Prostate gland (tissue), 2 donors: ENCODE measurements at regions not wholly inside any gene's neighbourhood (a gene's known extent, or its start where the extent isn't known, plus 50 kb on each side); places are given as distances from the start of the nearest gene placed in this dataset.

Source experiments
- DNase-seq: peaks from one replicate; pipeline ENCODE4 v3.0.0-alpha.2; 2019; ENCODE audit warnings: low spot score
- H3K27ac ChIP-seq, 2 donors: fragments of 200-600 bp; sonication (generic); 2 replicates each; pipeline ENCODE4 v1.5.1; 2017 to 2019
- H3K27me3 ChIP-seq: fragments of 200-600 bp; sonication (generic); replicated peaks from 2 replicates; pipeline ENCODE4 v1.5.1; 2019; ENCODE audit not compliant: insufficient read depth
- H3K36me3 ChIP-seq, 2 donors: fragments of 200-600 bp; sonication (generic); 1 replicate in 1 of 2; 2 replicates in 1 of 2; pipeline versions ENCODE4 v1.5.1 to v1.8.1; 2017 to 2019
- H3K4me1 ChIP-seq: fragments of 200-600 bp; sonication (generic); replicated peaks from 2 replicates; pipeline ENCODE4 v1.5.1; 2019
- H3K4me3 ChIP-seq, 2 donors: fragments of 200-600 bp; sonication (generic); 2 replicates each; pipeline ENCODE4 v1.5.1; 2017 to 2019
- H3K9me3 ChIP-seq: fragments of 200-600 bp; sonication (generic); 2 replicates; pipeline ENCODE4 v1.5.1; 2017
- POLR2A ChIP-seq: fragments of 450-650 bp; IDR thresholded peaks from one replicate; pipeline ENCODE4 v1.6.1; 2016; ENCODE audit warnings: antibody characterized with exemption, mild to moderate bottlenecking
- POLR2AphosphoS5 ChIP-seq: sonication (generic); formaldehyde crosslinking; IDR thresholded peaks from one replicate; pipeline ENCODE4 v1.6.1; 2017; ENCODE audit warnings: antibody characterized with exemption
- WGBS: methylation state at CpG from one replicate; pipeline ENCODE4 v1.1.5; 2018; 5-methylcytosine and 5-hydroxymethylcytosine counted together
- intact Hi-C: fragments of 100-400 bp; cut with DNase I; formaldehyde crosslinking; loops from one replicate; pipeline ENCODE4 v1.14.2; 2022
- TF ChIP-seq, protein P1 (sequence below), 4 experiments: fragments of 200-600 bp in 2 of 4; fragments of 450-650 bp in 2 of 4; sonication (generic) in 2 of 4; IDR thresholded peaks; 1 replicate in 3 of 4; 2 replicates in 1 of 4; pipeline ENCODE4 v1.5.1; 2016 to 2019; ENCODE audit warnings: antibody characterized with exemption in 4 of 4, mild to moderate bottlenecking in 2 of 4, moderate library complexity in 2 of 4

DNA sequence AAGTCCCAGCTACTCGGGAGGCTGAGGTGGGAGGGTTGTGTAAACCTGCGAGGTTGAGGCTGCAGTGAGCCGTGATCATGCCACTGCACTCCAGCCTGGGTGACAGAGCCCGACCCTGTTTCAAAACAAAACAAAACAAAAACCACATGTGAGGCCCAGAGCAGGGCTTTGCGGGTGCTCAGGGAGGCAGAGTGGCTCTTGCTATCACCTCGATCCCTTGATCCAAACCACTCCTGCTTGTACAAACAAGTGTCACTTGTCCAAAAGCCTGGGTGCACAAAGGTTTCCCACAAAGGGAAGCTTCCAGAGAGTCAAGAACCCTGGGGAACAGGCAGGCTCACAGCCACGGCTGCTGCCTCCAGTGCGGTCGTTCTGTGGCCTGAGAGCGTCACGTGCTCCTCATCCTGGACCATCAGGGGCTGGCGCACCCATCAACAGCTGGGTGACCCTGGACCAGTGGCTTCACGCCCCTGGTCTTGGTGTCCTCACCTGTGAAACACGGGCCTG is 162.7 kb downstream of the C9orf50 start:
- peak; percentile 24 for TF ChIP-seq POLR2AphosphoS5
- TF ChIP-seq POLR2A = peak; percentile 15
- TF ChIP-seq, protein P1, sequence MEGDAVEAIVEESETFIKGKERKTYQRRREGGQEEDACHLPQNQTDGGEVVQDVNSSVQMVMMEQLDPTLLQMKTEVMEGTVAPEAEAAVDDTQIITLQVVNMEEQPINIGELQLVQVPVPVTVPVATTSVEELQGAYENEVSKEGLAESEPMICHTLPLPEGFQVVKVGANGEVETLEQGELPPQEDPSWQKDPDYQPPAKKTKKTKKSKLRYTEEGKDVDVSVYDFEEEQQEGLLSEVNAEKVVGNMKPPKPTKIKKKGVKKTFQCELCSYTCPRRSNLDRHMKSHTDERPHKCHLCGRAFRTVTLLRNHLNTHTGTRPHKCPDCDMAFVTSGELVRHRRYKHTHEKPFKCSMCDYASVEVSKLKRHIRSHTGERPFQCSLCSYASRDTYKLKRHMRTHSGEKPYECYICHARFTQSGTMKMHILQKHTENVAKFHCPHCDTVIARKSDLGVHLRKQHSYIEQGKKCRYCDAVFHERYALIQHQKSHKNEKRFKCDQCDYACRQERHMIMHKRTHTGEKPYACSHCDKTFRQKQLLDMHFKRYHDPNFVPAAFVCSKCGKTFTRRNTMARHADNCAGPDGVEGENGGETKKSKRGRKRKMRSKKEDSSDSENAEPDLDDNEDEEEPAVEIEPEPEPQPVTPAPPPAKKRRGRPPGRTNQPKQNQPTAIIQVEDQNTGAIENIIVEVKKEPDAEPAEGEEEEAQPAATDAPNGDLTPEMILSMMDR (IDR thresholded peaks at IDR 0.05) = no peak
- 39% methylated on average over 14 of the region's 14 CpGs for WGBS
- intact Hi-C loops = loop anchor here (2.0 to 5.0 kb wide), 2 partner anchors 43 to 136 kb away; no protein-coding TSS in a partner anchor
- Histone ChIP-seq H3K9me3 (no peaks in the 10 kb centered on the region), H3K36me3 (no peaks in the 10 kb centered on the region), H3K27me3 (no peaks in the 10 kb centered on the region), H3K27ac (peak overlapping the region; percentile 94 to 98), H3K4me3 (no peak overlapping the region), H3K4me1 (peaks cover 20% of the 10 kb centered on the region)
- peak; percentile 30 for DNase-seq

DNA sequence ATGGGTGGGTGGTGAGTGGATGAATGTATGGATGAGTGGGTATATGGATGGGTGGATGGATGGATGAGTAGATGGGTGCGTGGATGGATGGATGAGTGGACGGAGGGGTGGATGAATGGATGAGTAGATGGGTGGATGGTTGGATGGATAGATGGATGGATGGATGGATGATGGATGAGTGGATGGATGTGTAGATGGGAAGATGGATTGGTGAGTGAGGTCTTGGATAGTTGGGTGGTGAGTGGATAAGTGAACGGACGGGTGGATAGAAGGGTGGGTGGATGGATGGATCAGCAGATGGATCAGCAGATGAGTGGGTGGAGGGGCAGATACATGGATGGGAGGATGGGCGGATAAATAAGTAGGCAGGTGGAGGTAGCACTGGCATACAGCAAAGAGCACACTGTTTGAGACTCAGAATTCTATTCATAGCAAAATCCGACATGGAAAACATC is 163.5 kb downstream of the C9orf50 start:
- Histone ChIP-seq H3K4me1 (peaks cover 20% of the 10 kb centered on the region), H3K4me3 (no peak overlapping the region), H3K27ac (no peak overlapping the region), H3K9me3 (no peaks in the 10 kb centered on the region), H3K27me3 (no peaks in the 10 kb centered on the region), H3K36me3 (no peaks in the 10 kb centered on the region)
- no peak for DNase-seq
- intact Hi-C loops = loop anchor here (5.0 kb wide), 1 partner anchor 135 kb away; no protein-coding TSS in a partner anchor
- WGBS = 93% methylated on average over 6 of the region's 6 CpGs
- TF ChIP-seq POLR2AphosphoS5 = no peak
- TF ChIP-seq, protein P1 (IDR thresholded peaks at IDR 0.05) = no peak

DNA sequence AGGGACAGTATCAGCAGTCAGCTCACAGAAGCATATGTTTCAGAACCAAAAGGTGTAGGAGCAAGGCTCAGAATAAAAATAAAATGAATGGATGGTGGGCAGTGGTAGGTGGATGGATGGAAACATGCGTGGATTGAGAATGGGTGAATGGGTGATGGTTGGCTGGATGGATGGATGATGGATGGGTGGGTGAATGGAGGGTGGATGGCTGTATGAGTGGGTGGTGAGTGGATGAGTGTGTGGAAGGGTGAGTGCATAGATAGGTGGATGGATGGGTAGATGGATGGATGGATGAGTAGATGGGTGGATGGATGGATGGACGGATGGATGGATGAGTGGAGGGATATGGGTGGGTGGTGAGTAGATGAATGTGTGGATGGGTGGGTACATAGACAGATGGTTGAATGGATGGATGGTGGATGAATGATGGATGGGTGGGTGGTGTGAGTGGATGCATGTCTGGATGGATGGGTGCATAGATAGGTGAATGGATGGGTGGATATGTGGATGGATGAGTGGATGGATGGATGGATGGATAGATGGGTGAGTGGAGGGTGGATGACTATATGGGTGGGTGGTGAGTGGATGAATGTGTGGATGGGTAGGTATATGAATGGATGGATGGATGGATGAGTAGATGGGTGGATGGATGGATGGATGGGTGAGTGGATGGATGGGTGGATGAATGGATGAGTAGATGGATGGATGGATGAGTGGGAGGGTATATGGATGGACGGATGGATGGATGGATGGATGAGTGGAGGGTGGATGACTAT is 164.2 kb downstream of the C9orf50 start:
- intact Hi-C loops = loop anchor here (5.0 kb wide), 1 partner anchor 134 kb away; no protein-coding TSS in a partner anchor
- peaks cover 20% of the 10 kb centered on the region for H3K4me1 ChIP-seq
- TF ChIP-seq POLR2A (no peak), POLR2AphosphoS5 (no peak)
- TF ChIP-seq, protein P1 (IDR thresholded peaks at IDR 0.05) = no peak
- H3K4me3 ChIP-seq = no peak overlapping the region
- H3K9me3 ChIP-seq = no peaks in the 10 kb centered on the region
- 97% methylated on average over 3 of the region's 3 CpGs for WGBS
- H3K36me3 ChIP-seq = no peaks in the 10 kb centered on the region
- no peak for DNase-seq
- no peak overlapping the region for H3K27ac ChIP-seq
- no peaks in the 10 kb centered on the region for H3K27me3 ChIP-seq

DNA sequence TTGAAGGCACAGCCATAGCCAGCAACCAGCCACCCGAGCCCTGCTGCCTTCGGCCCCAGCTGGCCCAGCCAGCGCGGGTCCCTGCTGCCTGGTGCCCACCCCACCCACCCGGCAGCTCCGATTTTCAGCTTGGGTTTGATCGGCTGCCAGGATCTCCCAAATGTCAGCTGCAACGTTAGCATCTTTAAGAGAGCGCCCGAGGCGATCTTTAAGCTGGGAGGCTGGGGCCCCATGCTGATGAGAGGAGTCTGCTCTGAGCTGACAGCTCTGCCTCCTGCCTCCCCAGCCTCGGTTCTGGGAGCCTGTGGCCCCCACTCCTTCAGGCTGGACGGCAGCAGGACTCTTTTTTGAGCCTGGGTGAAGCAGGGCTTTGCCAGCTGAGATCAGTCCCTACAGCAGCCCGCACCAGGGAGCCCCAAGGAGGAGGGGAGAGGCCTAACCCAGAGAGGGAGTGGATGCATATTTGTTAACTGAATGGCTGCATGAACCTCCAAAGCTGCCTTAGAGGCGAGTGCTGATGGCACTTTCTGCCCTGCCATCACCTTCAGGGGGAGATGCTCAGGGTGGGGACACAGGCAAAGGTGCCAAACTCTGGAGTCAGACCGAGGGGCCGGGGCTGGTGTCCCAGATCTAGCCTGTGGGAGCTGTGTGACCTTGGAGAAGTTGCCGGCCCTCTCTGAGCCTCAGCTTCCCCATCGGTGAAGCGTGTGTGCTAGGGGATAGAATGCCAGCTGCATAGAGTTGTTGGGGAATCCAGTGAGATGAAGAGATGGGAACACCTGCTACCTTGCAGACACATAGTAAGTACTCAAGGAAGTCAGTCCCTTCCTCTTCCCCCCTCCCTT is 165.5 kb downstream of the C9orf50 start:
- Histone ChIP-seq H3K4me1 (peaks cover 13% of the 10 kb centered on the region), H3K27me3 (no peaks in the 10 kb centered on the region), H3K9me3 (no peaks in the 10 kb centered on the region), H3K36me3 (no peaks in the 10 kb centered on the region), H3K27ac (no peak overlapping the region), H3K4me3 (no peak overlapping the region)
- intact Hi-C loops = loop anchor here (5.0 kb wide), 1 partner anchor 133 kb away; no protein-coding TSS in a partner anchor
- 39% methylated on average over 20 of the region's 20 CpGs for WGBS
- no peak for DNase-seq
- TF ChIP-seq, protein P1 (IDR thresholded peaks at IDR 0.05) = no peak
- no peak for TF ChIP-seq POLR2AphosphoS5
